ENCODE measurements at regions not wholly inside any gene's neighbourhood (a gene's known extent, or its start where the extent isn't known, plus 50 kb on each side); places are given as distances from the start of the nearest gene placed in this dataset.
"Not testable (repeated sequence)": the region's sequence is repeated elsewhere in the genome, so short reads cannot be mapped to it uniquely, and the experiment has no call there.

GRCh38 chr10:45056806-45057205 is 56.1 kb downstream of the ZNF22 start:
- H3K27ac ChIP-seq (ENCODE audit: low read depth, low read length); H3K4me3 ChIP-seq (ENCODE audit: low read depth, low read length); H3K4me1 ChIP-seq (ENCODE audit: control insufficient read depth, insufficient read depth, low read length, unreplicated experiment); H3K36me3 ChIP-seq (ENCODE audit: insufficient read depth, low read length); H3K79me2 ChIP-seq (ENCODE audit: control insufficient read depth, insufficient read depth, low read length, unreplicated experiment); H3K27me3 ChIP-seq (ENCODE audit: insufficient read depth, low read length): not testable (repeated sequence)
- peak overlapping the region; percentile 23 for H2AFZ ChIP-seq (ENCODE audit: low read length, unreplicated experiment)

GRCh38 chr10:45058580-45058979 is 57.9 kb downstream of the ZNF22 start:
- H3K27me3 ChIP-seq (ENCODE audit: insufficient read depth, low read length), result no peaks in the 10 kb centered on the region
- H3K27ac ChIP-seq (ENCODE audit: low read depth, low read length), result no peak overlapping the region
- no peaks in the 10 kb centered on the region for H3K36me3 ChIP-seq (ENCODE audit: insufficient read depth, low read length)
- H3K4me3 ChIP-seq (ENCODE audit: low read depth, low read length), result no peak overlapping the region
- H3K79me2 ChIP-seq (ENCODE audit: control insufficient read depth, insufficient read depth, low read length, unreplicated experiment), result no peaks in the 10 kb centered on the region
- H2AFZ ChIP-seq (ENCODE audit: low read length, unreplicated experiment), result peak overlapping the region; percentile 64
- H3K4me1 ChIP-seq (ENCODE audit: control insufficient read depth, insufficient read depth, low read length, unreplicated experiment), result peaks cover 6% of the 10 kb centered on the region

DNA sequence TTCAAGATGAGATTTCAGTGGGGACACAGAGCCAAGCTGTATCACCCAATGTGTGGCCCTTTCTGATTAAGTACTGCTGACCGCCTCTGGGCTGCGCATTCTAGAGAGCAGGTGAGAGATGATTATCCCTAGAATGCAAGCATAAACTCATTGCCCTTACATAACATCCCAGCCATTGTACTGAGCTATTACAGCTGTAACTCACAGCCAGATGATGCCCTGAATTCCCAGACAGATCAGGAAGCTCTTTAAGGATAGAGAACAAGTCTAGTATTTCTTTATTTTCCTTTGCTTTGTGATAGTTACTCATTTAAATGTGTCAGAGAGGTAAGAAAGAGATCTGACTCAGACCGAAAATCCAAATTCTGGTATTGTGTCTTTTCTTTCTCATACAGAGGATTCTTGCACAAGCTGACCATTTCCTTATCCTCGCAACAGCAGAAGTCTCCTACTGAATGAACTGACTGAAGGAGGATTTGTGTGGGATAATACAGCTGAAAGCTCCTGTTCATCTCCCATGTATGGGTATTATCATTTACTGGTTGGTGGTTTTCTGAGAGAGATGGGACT is 58.4 kb downstream of the ZNF22 start:
- Histone ChIP-seq H3K79me2 (ENCODE audit: control insufficient read depth, insufficient read depth, low read length, unreplicated experiment) (no peaks in the 10 kb centered on the region), H3K27me3 (ENCODE audit: insufficient read depth, low read length) (no peaks in the 10 kb centered on the region), H3K36me3 (ENCODE audit: insufficient read depth, low read length) (no peaks in the 10 kb centered on the region), H3K27ac (ENCODE audit: low read depth, low read length) (no peak overlapping the region), H2AFZ (ENCODE audit: low read length, unreplicated experiment) (peak overlapping the region; percentile 64), H3K4me1 (ENCODE audit: control insufficient read depth, insufficient read depth, low read length, unreplicated experiment) (peaks cover 8% of the 10 kb centered on the region), H3K4me3 (ENCODE audit: low read depth, low read length) (no peak overlapping the region)

DNA sequence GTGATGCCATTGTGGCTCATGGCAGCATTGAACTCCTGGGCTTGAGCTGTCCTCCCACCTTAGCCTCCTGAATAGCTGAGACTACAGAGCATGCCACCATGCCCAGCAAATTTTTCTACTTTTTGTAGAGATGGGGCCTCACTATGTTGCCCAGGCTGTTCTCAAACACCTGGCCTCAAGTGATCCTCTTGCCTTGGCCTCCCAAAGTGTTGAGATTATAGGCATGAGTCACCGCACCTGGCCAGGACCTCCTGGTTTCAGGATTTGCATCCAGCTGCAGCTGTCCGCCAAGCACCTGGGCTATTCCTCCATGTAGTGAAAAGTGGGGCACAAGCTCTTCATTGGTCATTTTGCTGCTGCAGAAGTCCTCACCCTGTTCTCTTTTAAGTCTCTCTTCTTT is 58.9 kb downstream of the ZNF22 start:
- Histone ChIP-seq H3K4me3 (ENCODE audit: low read depth, low read length) (no peak overlapping the region), H3K27ac (ENCODE audit: low read depth, low read length) (no peak overlapping the region), H3K79me2 (ENCODE audit: control insufficient read depth, insufficient read depth, low read length, unreplicated experiment) (no peaks in the 10 kb centered on the region), H2AFZ (ENCODE audit: low read length, unreplicated experiment) (no peak overlapping the region), H3K36me3 (ENCODE audit: insufficient read depth, low read length) (no peaks in the 10 kb centered on the region), H3K27me3 (ENCODE audit: insufficient read depth, low read length) (no peaks in the 10 kb centered on the region), H3K4me1 (ENCODE audit: control insufficient read depth, insufficient read depth, low read length, unreplicated experiment) (peaks cover 8% of the 10 kb centered on the region)

- no peak overlapping the region for H3K27ac ChIP-seq (ENCODE audit: low read depth, low read length)
- no peaks in the 10 kb centered on the region for H3K36me3 ChIP-seq (ENCODE audit: insufficient read depth, low read length)
- H3K27me3 ChIP-seq (ENCODE audit: insufficient read depth, low read length), result 0 out of 2 replicates have a peak, but pooled peaks cover 2% of the 10 kb centered on the region
- peaks cover 8% of the 10 kb centered on the region for H3K4me1 ChIP-seq (ENCODE audit: control insufficient read depth, insufficient read depth, low read length, unreplicated experiment)
- no peak overlapping the region for H3K4me3 ChIP-seq (ENCODE audit: low read depth, low read length)
- H3K79me2 ChIP-seq (ENCODE audit: control insufficient read depth, insufficient read depth, low read length, unreplicated experiment), result no peaks in the 10 kb centered on the region
- no peak overlapping the region for H2AFZ ChIP-seq (ENCODE audit: low read length, unreplicated experiment)
Observed at GRCh38 chr10:45061982-45062381, 61.3 kb downstream of the ZNF22 start.

- H3K27ac ChIP-seq (ENCODE audit: low read depth, low read length), result no peak overlapping the region
- no peak overlapping the region for H3K4me3 ChIP-seq (ENCODE audit: low read depth, low read length)
- H3K4me1 ChIP-seq (ENCODE audit: control insufficient read depth, insufficient read depth, low read length, unreplicated experiment), result peaks cover 7% of the 10 kb centered on the region
- no peak overlapping the region for H2AFZ ChIP-seq (ENCODE audit: low read length, unreplicated experiment)
- H3K27me3 ChIP-seq (ENCODE audit: insufficient read depth, low read length), result 0 out of 2 replicates have a peak, but pooled peaks cover 3% of the 10 kb centered on the region
- H3K36me3 ChIP-seq (ENCODE audit: insufficient read depth, low read length), result no peaks in the 10 kb centered on the region
- H3K79me2 ChIP-seq (ENCODE audit: control insufficient read depth, insufficient read depth, low read length, unreplicated experiment), result no peaks in the 10 kb centered on the region
Observed at GRCh38 chr10:45063591-45064231, 63.0 kb downstream of the ZNF22 start.

DNA sequence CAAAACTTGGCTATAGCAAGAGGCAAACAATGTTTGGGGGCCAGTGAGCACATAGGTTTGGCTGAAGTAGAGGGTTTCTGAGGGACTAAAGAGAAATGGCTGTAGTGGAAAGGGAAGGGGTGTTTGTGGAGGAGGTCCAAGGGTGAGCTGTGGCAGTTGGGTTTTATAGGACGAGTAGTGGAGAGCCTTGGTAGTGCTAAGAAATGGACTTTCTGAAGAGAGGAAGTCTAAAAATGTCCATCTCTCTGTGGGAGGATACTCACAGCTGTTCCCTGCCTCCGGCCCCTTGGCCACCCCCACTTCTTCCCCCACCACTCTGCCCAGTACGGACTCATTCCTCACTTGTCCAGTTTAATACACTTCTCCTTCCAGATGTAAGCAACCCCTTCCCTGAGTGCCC is 64.3 kb downstream of the ZNF22 start:
- Histone ChIP-seq H3K4me1 (ENCODE audit: control insufficient read depth, insufficient read depth, low read length, unreplicated experiment) (peaks cover 3% of the 10 kb centered on the region), H3K4me3 (ENCODE audit: low read depth, low read length) (no peak overlapping the region), H3K79me2 (ENCODE audit: control insufficient read depth, insufficient read depth, low read length, unreplicated experiment) (no peaks in the 10 kb centered on the region), H2AFZ (ENCODE audit: low read length, unreplicated experiment) (no peak overlapping the region), H3K27ac (ENCODE audit: low read depth, low read length) (no peak overlapping the region), H3K27me3 (ENCODE audit: insufficient read depth, low read length) (0 out of 2 replicates have a peak, but pooled peaks cover 3% of the 10 kb centered on the region), H3K36me3 (ENCODE audit: insufficient read depth, low read length) (no peaks in the 10 kb centered on the region)

GRCh38 chr10:45071043-45071813 is 70.5 kb downstream of the ZNF22 start:
- no peak overlapping the region for H3K4me3 ChIP-seq (ENCODE audit: low read depth, low read length)
- no peak overlapping the region for H3K27ac ChIP-seq (ENCODE audit: low read depth, low read length)
- no peak overlapping the region for H2AFZ ChIP-seq (ENCODE audit: low read length, unreplicated experiment)
- H3K4me1 ChIP-seq (ENCODE audit: control insufficient read depth, insufficient read depth, low read length, unreplicated experiment), result no peaks in the 10 kb centered on the region
- no peaks in the 10 kb centered on the region for H3K79me2 ChIP-seq (ENCODE audit: control insufficient read depth, insufficient read depth, low read length, unreplicated experiment)
- 0 out of 2 replicates have a peak, but pooled peaks cover 3% of the 10 kb centered on the region for H3K27me3 ChIP-seq (ENCODE audit: insufficient read depth, low read length)
- no peaks in the 10 kb centered on the region for H3K36me3 ChIP-seq (ENCODE audit: insufficient read depth, low read length)

DNA sequence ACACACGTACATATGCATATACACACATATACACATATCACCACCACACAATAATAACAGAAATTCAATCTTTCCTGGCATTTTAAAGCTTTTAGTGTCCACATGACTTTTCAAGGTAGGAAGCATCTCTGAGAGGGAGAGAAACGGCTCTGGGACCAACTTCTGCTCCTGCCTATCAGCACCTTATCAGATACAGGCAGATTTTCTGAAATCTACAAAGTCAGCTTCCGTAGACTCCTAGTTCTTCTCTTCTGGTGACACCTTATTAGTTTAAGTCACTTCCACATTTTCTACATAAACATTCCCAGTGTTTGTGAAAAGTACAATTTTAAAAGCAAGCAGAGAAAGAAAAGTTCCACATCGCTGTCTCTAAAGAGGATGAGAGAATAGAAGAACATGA is 74.5 kb downstream of the ZNF22 start:
- H3K27ac ChIP-seq (ENCODE audit: low read depth, low read length), result no peak overlapping the region
- no peaks in the 10 kb centered on the region for H3K4me1 ChIP-seq (ENCODE audit: control insufficient read depth, insufficient read depth, low read length, unreplicated experiment)
- H3K36me3 ChIP-seq (ENCODE audit: insufficient read depth, low read length), result no peaks in the 10 kb centered on the region
- no peaks in the 10 kb centered on the region for H3K27me3 ChIP-seq (ENCODE audit: insufficient read depth, low read length)
- no peaks in the 10 kb centered on the region for H3K79me2 ChIP-seq (ENCODE audit: control insufficient read depth, insufficient read depth, low read length, unreplicated experiment)
- no peak overlapping the region for H3K4me3 ChIP-seq (ENCODE audit: low read depth, low read length)
- no peak overlapping the region for H2AFZ ChIP-seq (ENCODE audit: low read length, unreplicated experiment)

GRCh38 chr10:45075826-45076380 is 75.2 kb downstream of the ZNF22 start:
- Histone ChIP-seq H3K79me2 (ENCODE audit: control insufficient read depth, insufficient read depth, low read length, unreplicated experiment) (no peaks in the 10 kb centered on the region), H2AFZ (ENCODE audit: low read length, unreplicated experiment) (no peak overlapping the region), H3K36me3 (ENCODE audit: insufficient read depth, low read length) (no peaks in the 10 kb centered on the region), H3K4me1 (ENCODE audit: control insufficient read depth, insufficient read depth, low read length, unreplicated experiment) (no peaks in the 10 kb centered on the region), H3K27ac (ENCODE audit: low read depth, low read length) (no peak overlapping the region), H3K27me3 (ENCODE audit: insufficient read depth, low read length) (no peaks in the 10 kb centered on the region), H3K4me3 (ENCODE audit: low read depth, low read length) (no peak overlapping the region)
